Body of pancreas (tissue), 4 donors: ENCODE measurements at regions not wholly inside any gene's neighbourhood (a gene's known extent, or its start where the extent isn't known, plus 50 kb on each side); places are given as distances from the start of the nearest gene placed in this dataset.

Experiments used
- ATAC-seq: fragments of 150-250 bp; one replicate; pipeline ENCODE4 v1.9.1; 2016
- DNase-seq, 4 donors: peaks; one replicate each; pipeline ENCODE4 v3.0.0-alpha.2; 2019
- H3K27ac ChIP-seq, 4 donors: fragments of 200-600 bp; sonication (generic); 1 replicate in 3 of 4; 2 replicates in 1 of 4; pipeline versions ENCODE4 v1.5.1 to v1.6.1; 2016 to 2019; ENCODE audit warnings: mild to moderate bottlenecking in 1 of 4, mixed read lengths in 1 of 4, moderate library complexity in 1 of 4
- H3K27me3 ChIP-seq, 2 donors: fragments of 200-600 bp; sonication (generic); one replicate each; pipeline ENCODE4 v1.6.0; 2016; ENCODE audit warnings: mild to moderate bottlenecking in 1 of 2
- H3K36me3 ChIP-seq, 2 donors: fragments of 200-600 bp; sonication (generic); replicated peaks in 1 of 2; 2 replicates each; pipeline ENCODE4 v1.5.1; 2016; ENCODE audit warnings: low read depth in 2 of 2; ENCODE audit not compliant: insufficient read depth in 1 of 2
- H3K4me1 ChIP-seq: fragments of 200-600 bp; sonication (generic); one replicate; pipeline ENCODE4 v1.6.0; 2016
- H3K4me3 ChIP-seq, 2 donors: fragments of 200-600 bp; sonication (generic); 1 replicate in 1 of 2; 2 replicates in 1 of 2; pipeline ENCODE4 v1.5.1; 2016 to 2019
- H3K9me3 ChIP-seq, 3 donors: fragments of 200-600 bp; sonication (generic); 1 replicate in 2 of 3; 2 replicates in 1 of 3; pipeline ENCODE4 v1.5.1; 2016
- CTCF ChIP-seq, 7 experiments: fragments of 450-650 bp in 4 of 7; fragments of 200-600 bp in 3 of 7; sonication (generic) in 3 of 7; IDR thresholded peaks; one replicate each; pipeline ENCODE4 v1.5.1; 2016 to 2019; ENCODE audit warnings: antibody characterized with exemption in 7 of 7
- POLR2A ChIP-seq, 3 donors: fragments of 450-650 bp; IDR thresholded peaks; one replicate each; pipeline ENCODE4 v1.6.1; 2016; ENCODE audit warnings: antibody characterized with exemption in 3 of 3, mild to moderate bottlenecking in 2 of 3
- WGBS, 2 donors: methylation state at CpG; one replicate each; pipeline ENCODE4 v1.1.5; 2017; 5-methylcytosine and 5-hydroxymethylcytosine counted together
- intact Hi-C: fragments of 100-400 bp; cut with DNase I; formaldehyde crosslinking; loops from one replicate; pipeline ENCODE4 v1.15.1; 2023

GRCh38 chr20:40948465-40949267, 80.0 kb upstream of the TOP1 start:
- no peak for DNase-seq
- 54 to 63% methylated on average over 8 of the region's 8 CpGs for WGBS, 2 donors
- Histone ChIP-seq H3K4me3 (no peak overlapping the region), H3K27me3 (no peaks in the 10 kb centered on the region), H3K9me3 (peaks cover 0 to under 1% (median 0%) of the 10 kb centered on the region in 3 donors), H3K27ac (no peak overlapping the region), H3K36me3 (no peaks in the 10 kb centered on the region), H3K4me1 (no peaks in the 10 kb centered on the region)
- intact Hi-C loops: no loop called here
- TF ChIP-seq CTCF (IDR thresholded peaks at IDR 0.05) (no peak), POLR2A (IDR thresholded peaks at IDR 0.05) (no peak)
- no peak for ATAC-seq

- Histone ChIP-seq H3K4me1 (no peaks in the 10 kb centered on the region), H3K36me3 (no peaks in the 10 kb centered on the region), H3K9me3 (peaks cover 0 to 5% (median 0%) of the 10 kb centered on the region in 3 donors), H3K27me3 (no peaks in the 10 kb centered on the region), H3K27ac (no peak overlapping the region), H3K4me3 (no peak overlapping the region)
- TF ChIP-seq POLR2A (IDR thresholded peaks at IDR 0.05) (no peak), CTCF (IDR thresholded peaks at IDR 0.05) (no peak)
- ATAC-seq: no peak
- DNase-seq: no peak
- 54 to 59% methylated on average over 2 of the region's 2 CpGs for WGBS, 2 donors
- intact Hi-C loops: no loop called here
Observed at GRCh38 chr20:40949346-40949745, 79.3 kb upstream of the TOP1 start.

- no peak overlapping the region for H3K4me3 ChIP-seq
- TF ChIP-seq CTCF (IDR thresholded peaks at IDR 0.05) (no peak), POLR2A (IDR thresholded peaks at IDR 0.05) (no peak)
- DNase-seq (no peak), ATAC-seq (no peak)
- WGBS, 2 donors: 46 to 51% methylated on average over 9 of the region's 9 CpGs
- no peaks in the 10 kb centered on the region for H3K4me1 ChIP-seq
- H3K27me3 ChIP-seq: no peaks in the 10 kb centered on the region
- peaks cover 0 to 5% (median 0%) of the 10 kb centered on the region in 3 donors for H3K9me3 ChIP-seq
- no peak overlapping the region for H3K27ac ChIP-seq
- intact Hi-C loops: no loop called here
- H3K36me3 ChIP-seq: no peaks in the 10 kb centered on the region
Observed at GRCh38 chr20:40952136-40952535, 76.5 kb upstream of the TOP1 start.

GRCh38 chr20:40953416-40953815, 75.2 kb upstream of the TOP1 start:
- intact Hi-C loops: no loop called here
- no peak for ATAC-seq
- H3K4me1 ChIP-seq: no peaks in the 10 kb centered on the region
- no peak for TF ChIP-seq CTCF (IDR thresholded peaks at IDR 0.05)
- TF ChIP-seq POLR2A (IDR thresholded peaks at IDR 0.05): no peak
- no peak for DNase-seq
- no peak overlapping the region for H3K4me3 ChIP-seq
- 74 to 75% methylated on average over 2 of the region's 2 CpGs for WGBS, 2 donors
- H3K27me3 ChIP-seq: no peaks in the 10 kb centered on the region
- H3K27ac ChIP-seq: no peak overlapping the region
- H3K9me3 ChIP-seq: peaks cover 0 to 5% (median 0%) of the 10 kb centered on the region in 3 donors
- no peaks in the 10 kb centered on the region for H3K36me3 ChIP-seq

- ATAC-seq: no peak
- 94 to 98% methylated on average over 5 of the region's 5 CpGs for WGBS, 2 donors
- TF ChIP-seq POLR2A (IDR thresholded peaks at IDR 0.05): no peak
- TF ChIP-seq CTCF (IDR thresholded peaks at IDR 0.05): no peak
- H3K27me3 ChIP-seq: no peaks in the 10 kb centered on the region
- no peak for DNase-seq
- H3K27ac ChIP-seq: no peak overlapping the region
- no peaks in the 10 kb centered on the region for H3K36me3 ChIP-seq
- H3K4me3 ChIP-seq: no peak overlapping the region
- intact Hi-C loops: no loop called here
- H3K4me1 ChIP-seq: no peaks in the 10 kb centered on the region
- H3K9me3 ChIP-seq: peaks cover 0 to 5% (median 0%) of the 10 kb centered on the region in 3 donors
Observed at GRCh38 chr20:40953856-40954255, 74.8 kb upstream of the TOP1 start.
